HepG2 (cell line): ENCODE measurements at regions not wholly inside any gene's neighbourhood (a gene's known extent, or its start where the extent isn't known, plus 50 kb on each side); places are given as distances from the start of the nearest gene placed in this dataset.

Source experiments
- ATAC-seq: fragments of 200-7000 bp; cut with Tn5 transposase; 3 replicates; pipeline ENCODE4 v1.9.1; 2020; ENCODE audit warnings: mild to moderate bottlenecking, moderate library complexity
- BruUV-seq: library from RNA; stranded (reverse); fragments of 400-500 nt; replicated peaks from 2 replicates; lab custom pipeline; 2021; lab: Mats Ljungman, UMichigan
- CTCF ChIA-PET: fragments of 300-600 bp; formaldehyde crosslinking; extraction: SDS; loops from one replicate; lab custom pipeline; 2021; ENCODE audit warnings: low total read pairs, inconsistent platforms, low intra/inter-chr PET ratio; lab: Yijun Ruan, JAX
- POLR2A ChIA-PET: fragments of 350-600 bp; sonication (Branson Sonifier 250); formaldehyde crosslinking; loops from one replicate; lab custom pipeline; 2020; ENCODE audit warnings: antibody characterized with exemption, inconsistent platforms; lab: Yijun Ruan, JAX
- DNase-seq: peaks from one replicate; pipeline ENCODE4 v3.0.0-alpha.2; 2015; ENCODE audit warnings: low spot score
- FAIRE-seq: peaks from 3 replicates; lab custom pipeline; 2011; peaks lifted over from hg19 to GRCh38; lab: Jason Lieb, UNC
- H2AFZ ChIP-seq: one replicate; pipeline ENCODE4 v1.6.1; 2011; ENCODE audit warnings: low read length, inconsistent platforms
- H3K27ac ChIP-seq: fragments of 300-600 bp; 3 replicates; pipeline ENCODE4 v1.8.0; 2011; ENCODE audit warnings: mixed run types, mild to moderate bottlenecking, mixed read lengths, low read length, inconsistent platforms; ENCODE audit not compliant: insufficient read depth; ENCODE audit errors: extremely low read length
- H3K27me3 ChIP-seq, 2 experiments: fragments of 200-600 bp in 1 of 2; 2 replicates in 1 of 2; 3 replicates in 1 of 2; pipeline versions ENCODE4 v1.6.0 to v1.8.0; 2011; ENCODE audit warnings: low read length in 2 of 2, mild to moderate bottlenecking in 2 of 2, moderate library complexity in 2 of 2, inconsistent platforms in 1 of 2; ENCODE audit not compliant: insufficient read depth in 2 of 2, control insufficient read depth in 1 of 2
- H3K36me3 ChIP-seq, 2 experiments: fragments of 200-600 bp in 1 of 2; replicated peaks in 1 of 2; 2 replicates in 1 of 2; 3 replicates in 1 of 2; pipeline versions ENCODE4 v1.5.1 to v1.8.0; 2011; ENCODE audit warnings: low read length in 2 of 2, inconsistent platforms in 1 of 2; ENCODE audit not compliant: insufficient read depth in 2 of 2, control insufficient read depth in 1 of 2
- H3K4me1 ChIP-seq: 2 replicates; pipeline ENCODE4 v1.5.1; 2012; ENCODE audit warnings: low read length, inconsistent platforms; ENCODE audit not compliant: insufficient read depth
- H3K4me2 ChIP-seq: 2 replicates; pipeline ENCODE4 v1.6.0; 2011; ENCODE audit warnings: low read depth, low read length, inconsistent platforms
- H3K4me3 ChIP-seq, 3 experiments: fragments of 200-600 bp in 1 of 3; sonication (generic), shearing (Covaris generic) in 1 of 3; replicated peaks in 1 of 3; 2 replicates each; pipeline ENCODE4 v1.5.1; 2011 to 2016; ENCODE audit warnings: low read length in 3 of 3, inconsistent platforms in 2 of 3, low read depth in 2 of 3, mild to moderate bottlenecking in 2 of 3, control low read depth in 1 of 3, mixed read lengths in 1 of 3; ENCODE audit not compliant: insufficient read depth in 1 of 3
- H3K79me2 ChIP-seq: one replicate; pipeline ENCODE4 v1.6.1; 2011; ENCODE audit warnings: low read length, inconsistent platforms; ENCODE audit not compliant: insufficient read depth
- H3K9ac ChIP-seq: 2 replicates; pipeline ENCODE4 v1.6.0; 2011; ENCODE audit warnings: mild to moderate bottlenecking, low read depth, low read length, inconsistent platforms; ENCODE audit not compliant: insufficient read depth
- H3K9me3 ChIP-seq: 2 replicates; pipeline ENCODE4 v1.5.1; 2012; ENCODE audit warnings: mild to moderate bottlenecking, low read length
- H4K20me1 ChIP-seq: 2 replicates; pipeline ENCODE4 v1.6.0; 2011; ENCODE audit warnings: inconsistent platforms, mild to moderate bottlenecking, low read length, moderate library complexity; ENCODE audit not compliant: insufficient read depth
- ATF7 ChIP-seq, 2 experiments: fragments of 450-650 bp in 1 of 2; sonication (generic) in 1 of 2; formaldehyde crosslinking in 1 of 2; IDR thresholded peaks; 2 replicates each; pipeline versions ENCODE4 v1.4.0 to v1.6.1; 2016 to 2020; ENCODE audit warnings: antibody characterized with exemption in 1 of 2, mild to moderate bottlenecking in 1 of 2, missing genetic modification reagents in 1 of 2
- FOXM1 ChIP-seq: sonication (generic); formaldehyde crosslinking; IDR thresholded peaks from 2 replicates; pipeline ENCODE4 v1.5.0; 2020; ENCODE audit warnings: missing genetic modification reagents
- NBN ChIP-seq: fragments of 450-650 bp; conservative IDR thresholded peaks from 2 replicates; pipeline ENCODE4 v1.6.1; 2017
- RAD51 ChIP-seq: fragments of 450-650 bp; IDR thresholded peaks from 2 replicates; pipeline ENCODE4 v1.6.1; 2016; ENCODE audit warnings: borderline replicate concordance
- REPIN1 ChIP-seq: sonication (generic); formaldehyde crosslinking; IDR thresholded peaks from 2 replicates; pipeline ENCODE4 v1.8.0; 2022; ENCODE audit warnings: missing genetic modification reagents, low read depth, mild to moderate bottlenecking, borderline replicate concordance
- ZNF124 ChIP-seq: sonication (generic); formaldehyde crosslinking; IDR thresholded peaks from 2 replicates; pipeline ENCODE4 v1.4.0; 2020; ENCODE audit warnings: missing genetic modification reagents
- ZNF232 ChIP-seq: sonication (generic); formaldehyde crosslinking; IDR thresholded peaks from 2 replicates; pipeline ENCODE4 v1.4.0; 2020; ENCODE audit warnings: missing genetic modification reagents, borderline replicate concordance
- ZNF615 ChIP-seq: sonication (generic); formaldehyde crosslinking; IDR thresholded peaks from 2 replicates; pipeline ENCODE4 v1.5.0; 2020; ENCODE audit warnings: mild to moderate bottlenecking, missing genetic modification reagents, borderline replicate concordance
- ZNF720 ChIP-seq: sonication (generic); formaldehyde crosslinking; IDR thresholded peaks from 2 replicates; pipeline ENCODE4 v1.4.0; 2020; ENCODE audit warnings: missing genetic modification reagents
- ZNF883 ChIP-seq: sonication (generic); formaldehyde crosslinking; IDR thresholded peaks from 2 replicates; pipeline ENCODE4 v1.5.1; 2020; ENCODE audit warnings: mild to moderate bottlenecking, missing genetic modification reagents; ENCODE audit errors: not compliant biosample characterization
- WGBS: methylation state at CpG from one replicate; pipeline ENCODE4 v1.1.6; 2017; ENCODE audit warnings: low lambda C conversion rate; 5-methylcytosine and 5-hydroxymethylcytosine counted together
- in situ Hi-C: cut with HindIII; loops from 2 replicates; pipeline ENCODE4 v1.10.0; 2017; ENCODE audit warnings: low pct_unique_long_range_greater_than_20kb; ENCODE audit not compliant: extremely low pct_ligation_motif_present
- intact Hi-C: fragments of 100-400 bp; cut with micrococcal nuclease; formaldehyde crosslinking; loops from one replicate; pipeline ENCODE4 v1.10.0; 2022; ENCODE audit not compliant: unreplicated experiment
- TF ChIP-seq, protein P1 (sequence below): sonication (generic); formaldehyde crosslinking; IDR thresholded peaks from 2 replicates; pipeline ENCODE4 v1.5.1; 2020; ENCODE audit warnings: missing genetic modification reagents, mild to moderate bottlenecking, borderline replicate concordance

DNA sequence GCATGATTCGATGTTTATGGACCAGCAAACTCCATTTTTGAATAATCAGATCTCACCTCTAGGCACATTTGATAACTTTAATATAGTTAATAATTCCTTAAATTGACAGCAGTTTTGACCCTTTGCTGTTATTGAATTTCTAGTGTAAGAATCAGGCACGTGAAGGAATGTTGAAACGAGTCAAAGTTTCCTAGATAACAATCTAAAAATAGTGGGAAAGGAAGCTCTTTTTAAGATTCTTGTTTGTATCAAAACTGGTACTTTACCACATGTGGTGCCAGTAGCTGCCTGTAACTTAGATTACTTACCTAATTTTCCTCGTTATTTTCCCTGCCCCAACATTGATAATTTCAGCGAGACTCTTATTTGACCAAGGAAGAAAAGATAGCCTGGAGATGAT lies 757.8 kb upstream of the KCND2 start (continued):
- TF ChIP-seq ZNF883 (CRISPR knock-in tag) = no peak
- no peak for TF ChIP-seq ZNF720 (CRISPR knock-in tag)
- no peak for TF ChIP-seq REPIN1 (CRISPR knock-in tag)
- no peak for TF ChIP-seq NBN
- no peak for TF ChIP-seq ZNF615 (CRISPR knock-in tag)
- TF ChIP-seq, protein P1, sequence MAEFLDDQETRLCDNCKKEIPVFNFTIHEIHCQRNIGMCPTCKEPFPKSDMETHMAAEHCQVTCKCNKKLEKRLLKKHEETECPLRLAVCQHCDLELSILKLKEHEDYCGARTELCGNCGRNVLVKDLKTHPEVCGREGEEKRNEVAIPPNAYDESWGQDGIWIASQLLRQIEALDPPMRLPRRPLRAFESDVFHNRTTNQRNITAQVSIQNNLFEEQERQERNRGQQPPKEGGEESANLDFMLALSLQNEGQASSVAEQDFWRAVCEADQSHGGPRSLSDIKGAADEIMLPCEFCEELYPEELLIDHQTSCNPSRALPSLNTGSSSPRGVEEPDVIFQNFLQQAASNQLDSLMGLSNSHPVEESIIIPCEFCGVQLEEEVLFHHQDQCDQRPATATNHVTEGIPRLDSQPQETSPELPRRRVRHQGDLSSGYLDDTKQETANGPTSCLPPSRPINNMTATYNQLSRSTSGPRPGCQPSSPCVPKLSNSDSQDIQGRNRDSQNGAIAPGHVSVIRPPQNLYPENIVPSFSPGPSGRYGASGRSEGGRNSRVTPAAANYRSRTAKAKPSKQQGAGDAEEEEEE (CRISPR knock-in tag) = no peak

DNA sequence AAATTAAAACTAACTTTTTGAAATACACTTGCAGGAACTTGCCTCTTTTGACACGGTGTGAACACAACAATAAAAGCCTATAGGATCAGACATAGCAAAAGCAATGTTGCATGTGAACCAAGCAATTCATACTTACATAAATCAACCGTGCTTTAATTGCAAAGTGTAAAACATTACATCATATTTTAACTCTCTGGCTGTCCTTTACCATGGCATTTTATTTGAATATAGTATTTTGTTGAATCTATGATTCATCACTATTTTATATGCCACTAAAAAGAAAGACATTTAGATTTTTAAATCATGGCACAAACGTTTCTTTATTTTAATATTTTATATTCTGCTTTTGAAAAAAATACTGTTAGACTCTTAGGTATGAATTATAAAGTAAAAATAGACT lies 757.0 kb upstream of the KCND2 start:
- WGBS = 2% methylated on average over 3 of the region's 3 CpGs
- no peak for FAIRE-seq
- in situ Hi-C loops (no loop called here), intact Hi-C loops (no loop called here)
- H3K27me3 ChIP-seq = no peaks in the 10 kb centered on the region
- no peak overlapping the region for H3K27ac ChIP-seq
- H3K9me3 ChIP-seq = 0 out of 2 replicates have a peak, but pooled peaks cover 7% of the 10 kb centered on the region
- no TSS peak for BruUV-seq
- H3K4me2 ChIP-seq = no peak overlapping the region
- no peaks in the 10 kb centered on the region for H3K79me2 ChIP-seq
- CTCF ChIA-PET = no interaction called here
- ATAC-seq = no peak
- no peak overlapping the region for H3K4me3 ChIP-seq
- TF ChIP-seq FOXM1 (CRISPR knock-in tag) (no peak), ZNF124 (no peak), RAD51 (no peak), ZNF232 (CRISPR knock-in tag) (no peak), ATF7 (IDR thresholded peaks at IDR 0.05) (peak; percentile 35; the same call in 1 of the 2 replicates), ATF7 (CRISPR knock-in tag; IDR thresholded peaks at IDR 0.05) (no peak)
- H3K9ac ChIP-seq = no peak overlapping the region
- no peaks in the 10 kb centered on the region for H3K4me1 ChIP-seq
- no peaks in the 10 kb centered on the region for H4K20me1 ChIP-seq
- no peak overlapping the region for H2AFZ ChIP-seq
- H3K36me3 ChIP-seq = no peaks in the 10 kb centered on the region
- no peak for DNase-seq
- POLR2A ChIA-PET = no interaction called here
